DND-41 (cell line): ENCODE measurements at regions not wholly inside any gene's neighbourhood (a gene's known extent, or its start where the extent isn't known, plus 50 kb on each side); places are given as distances from the start of the nearest gene placed in this dataset.

Experiments
- ATAC-seq: fragments of 200-7000 bp; cut with Tn5 transposase; 3 replicates; pipeline ENCODE4 v1.9.1; 2021; ENCODE audit warnings: low read depth; ENCODE audit not compliant: insufficient read depth
- DNase-seq: peaks from one replicate; pipeline ENCODE4 v3.0.0-alpha.2; 2020
- H2AFZ ChIP-seq: 2 replicates; pipeline ENCODE4 v1.6.0; 2012; ENCODE audit warnings: low read depth, low read length
- H3K27ac ChIP-seq: 2 replicates; pipeline ENCODE4 v1.5.1; 2012; ENCODE audit warnings: low read length, inconsistent platforms
- H3K27me3 ChIP-seq: fragments of 200-600 bp; sonication (generic); 2 replicates; pipeline ENCODE4 v1.6.0; 2012; ENCODE audit warnings: low read length, mild to moderate bottlenecking, inconsistent platforms; ENCODE audit not compliant: insufficient read depth, poor library complexity
- H3K36me3 ChIP-seq: 2 replicates; pipeline ENCODE4 v1.5.1; 2012; ENCODE audit warnings: low read length, inconsistent platforms; ENCODE audit not compliant: insufficient read depth
- H3K4me1 ChIP-seq: 2 replicates; pipeline ENCODE4 v1.5.1; 2012; ENCODE audit warnings: mild to moderate bottlenecking, low read length; ENCODE audit not compliant: insufficient read depth
- H3K4me2 ChIP-seq: 2 replicates; pipeline ENCODE4 v1.6.0; 2012; ENCODE audit warnings: mild to moderate bottlenecking, moderate library complexity, low read length, inconsistent platforms; ENCODE audit not compliant: insufficient read depth
- H3K4me3 ChIP-seq, 2 experiments: fragments of 200-600 bp in 1 of 2; shearing (Covaris generic) in 1 of 2; 2 replicates each; pipeline ENCODE4 v1.5.1; 2012 to 2016; ENCODE audit warnings: inconsistent platforms in 2 of 2, low read length in 2 of 2, mild to moderate bottlenecking in 2 of 2, low read depth in 1 of 2, moderate library complexity in 1 of 2
- H3K79me2 ChIP-seq: 2 replicates; pipeline ENCODE4 v1.6.0; 2012; ENCODE audit warnings: low read length, inconsistent platforms; ENCODE audit not compliant: insufficient read depth
- H3K9ac ChIP-seq: 2 replicates; pipeline ENCODE4 v1.6.0; 2012; ENCODE audit warnings: low read depth, mild to moderate bottlenecking, inconsistent platforms, low read length, moderate library complexity
- H3K9me3 ChIP-seq: 2 replicates; pipeline ENCODE4 v1.5.1; 2012; ENCODE audit warnings: low read length, moderate library complexity, mild to moderate bottlenecking, inconsistent platforms; ENCODE audit not compliant: insufficient read depth, severe bottlenecking
- H4K20me1 ChIP-seq: 2 replicates; pipeline ENCODE4 v1.6.0; 2012; ENCODE audit warnings: low read length; ENCODE audit not compliant: insufficient read depth
- CTCF ChIP-seq: IDR thresholded peaks from 2 replicates; pipeline ENCODE4 v1.5.1; 2012; ENCODE audit warnings: borderline replicate concordance, low read length, moderate library complexity, mild to moderate bottlenecking; ENCODE audit not compliant: poor library complexity, severe bottlenecking; ENCODE audit errors: extremely low read depth
- EZH2 ChIP-seq: IDR thresholded peaks from 3 replicates; pipeline ENCODE4 v1.6.1; 2012; ENCODE audit warnings: borderline replicate concordance, low read depth, mild to moderate bottlenecking, moderate library complexity, low read length, inconsistent platforms; ENCODE audit not compliant: severe bottlenecking

- ATAC-seq (no peak), DNase-seq (no peak)
- H4K20me1 ChIP-seq = no peaks in the 10 kb centered on the region
- no peak overlapping the region for H3K4me3 ChIP-seq
- H3K36me3 ChIP-seq = no peaks in the 10 kb centered on the region
- H3K4me2 ChIP-seq = no peak overlapping the region
- H3K27me3 ChIP-seq = peaks cover 3% of the 10 kb centered on the region
- peaks cover 6% of the 10 kb centered on the region for H3K9me3 ChIP-seq
- H3K9ac ChIP-seq = no peak overlapping the region
- TF ChIP-seq EZH2 = no peak
- TF ChIP-seq CTCF = no peak
- H3K4me1 ChIP-seq = no peaks in the 10 kb centered on the region
- no peaks in the 10 kb centered on the region for H3K79me2 ChIP-seq
- H3K27ac ChIP-seq = no peak overlapping the region
- no peak overlapping the region for H2AFZ ChIP-seq
Observed at GRCh38 chr1:63073309-63074306, 248.8 kb upstream of the FOXD3 start.

- H3K9me3 ChIP-seq = peaks cover 6% of the 10 kb centered on the region
- no peak overlapping the region for H3K4me2 ChIP-seq
- no peaks in the 10 kb centered on the region for H4K20me1 ChIP-seq
- no peak for TF ChIP-seq EZH2
- TF ChIP-seq CTCF = no peak
- H3K4me1 ChIP-seq = no peaks in the 10 kb centered on the region
- DNase-seq = no peak
- H3K27ac ChIP-seq = no peak overlapping the region
- H3K9ac ChIP-seq = no peak overlapping the region
- H3K36me3 ChIP-seq = no peaks in the 10 kb centered on the region
- no peak for ATAC-seq
- H3K79me2 ChIP-seq = no peaks in the 10 kb centered on the region
- H3K4me3 ChIP-seq = no peak overlapping the region
- H3K27me3 ChIP-seq = peaks cover 3% of the 10 kb centered on the region
- H2AFZ ChIP-seq = no peak overlapping the region
Observed at GRCh38 chr1:63074321-63074720, 248.0 kb upstream of the FOXD3 start.

GRCh38 chr1:63082766-63083165 lies 239.6 kb upstream of the FOXD3 start:
- Histone ChIP-seq H3K9ac (no peak overlapping the region), H3K4me2 (no peak overlapping the region), H3K27me3 (no peaks in the 10 kb centered on the region), H3K27ac (no peak overlapping the region), H4K20me1 (no peaks in the 10 kb centered on the region), H3K4me3 (no peak overlapping the region), H3K4me1 (no peaks in the 10 kb centered on the region), H3K79me2 (no peaks in the 10 kb centered on the region), H3K9me3 (no peaks in the 10 kb centered on the region), H2AFZ (no peak overlapping the region), H3K36me3 (no peaks in the 10 kb centered on the region)
- no peak for TF ChIP-seq EZH2
- TF ChIP-seq CTCF = no peak
- no peak for ATAC-seq
- DNase-seq = no peak
